ENCODE measurements at regions not wholly inside any gene's neighbourhood (a gene's known extent, or its start where the extent isn't known, plus 50 kb on each side); places are given as distances from the start of the nearest gene placed in this dataset.
A peak's percentile ranks its signal among the peaks of the same experiment; 100 is the strongest.
"Not testable (repeated sequence)": the region's sequence is repeated elsewhere in the genome, so short reads cannot be mapped to it uniquely, and the experiment has no call there.

- DNase-seq = no peak
Observed at GRCh38 chr2:160550048-160550447, 56.4 kb upstream of the RBMS1 start.

- DNase-seq = peak; percentile 37
Observed at GRCh38 chr2:160551259-160551658, 57.7 kb upstream of the RBMS1 start.

DNA sequence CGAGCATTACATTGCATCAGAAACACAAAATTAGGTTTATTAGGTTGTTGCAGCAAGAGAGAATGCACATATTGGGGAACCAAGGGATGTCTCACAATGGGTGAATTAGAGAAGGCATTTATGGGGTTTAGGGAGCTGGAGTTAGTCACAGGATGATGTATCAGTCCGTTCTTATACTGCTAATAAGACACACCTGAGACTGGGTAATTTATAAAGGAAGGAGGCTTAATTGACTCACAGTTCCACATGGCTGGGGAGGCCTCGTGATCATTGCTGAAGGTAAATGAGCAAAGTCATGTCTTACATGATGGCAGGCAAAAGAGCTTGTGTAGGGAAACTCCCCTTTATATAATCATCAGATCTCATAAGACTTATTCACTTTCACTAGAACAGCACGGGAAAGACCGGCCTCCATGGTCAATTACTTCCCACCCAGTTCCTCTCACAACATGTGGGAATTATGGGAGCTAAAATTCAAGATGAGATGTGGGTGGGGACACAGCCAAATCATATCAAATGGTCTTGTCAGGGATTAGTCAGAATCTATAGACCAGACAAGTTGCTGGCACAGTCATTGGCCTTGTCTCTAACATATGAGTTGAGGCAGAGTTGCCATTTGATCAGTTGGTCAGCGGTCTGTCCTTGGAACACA is 61.9 kb upstream of the RBMS1 start:
- no peak for DNase-seq

DNA sequence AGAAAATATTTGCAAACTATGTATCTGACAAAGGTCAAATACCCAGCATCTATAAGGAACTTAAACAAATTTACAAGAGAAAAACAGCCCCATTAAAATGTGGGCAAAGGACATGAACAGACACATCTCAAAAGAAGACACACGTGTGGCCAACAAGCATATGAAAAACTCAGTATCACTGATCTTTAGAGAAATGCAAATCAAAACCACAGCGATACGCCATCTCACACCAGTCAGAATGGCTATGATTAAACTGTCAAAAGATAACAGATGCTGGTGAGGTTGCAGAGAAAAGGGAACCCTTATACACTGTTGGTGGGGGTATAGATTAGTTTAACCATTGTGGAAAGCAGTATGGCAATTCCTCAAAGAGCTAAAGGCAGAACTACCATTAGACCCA is 64.3 kb upstream of the RBMS1 start:
- DNase-seq = peak; percentile 50

GRCh38 chr2:160558531-160558930 is 64.9 kb upstream of the RBMS1 start:
- DNase-seq = no peak

DNA sequence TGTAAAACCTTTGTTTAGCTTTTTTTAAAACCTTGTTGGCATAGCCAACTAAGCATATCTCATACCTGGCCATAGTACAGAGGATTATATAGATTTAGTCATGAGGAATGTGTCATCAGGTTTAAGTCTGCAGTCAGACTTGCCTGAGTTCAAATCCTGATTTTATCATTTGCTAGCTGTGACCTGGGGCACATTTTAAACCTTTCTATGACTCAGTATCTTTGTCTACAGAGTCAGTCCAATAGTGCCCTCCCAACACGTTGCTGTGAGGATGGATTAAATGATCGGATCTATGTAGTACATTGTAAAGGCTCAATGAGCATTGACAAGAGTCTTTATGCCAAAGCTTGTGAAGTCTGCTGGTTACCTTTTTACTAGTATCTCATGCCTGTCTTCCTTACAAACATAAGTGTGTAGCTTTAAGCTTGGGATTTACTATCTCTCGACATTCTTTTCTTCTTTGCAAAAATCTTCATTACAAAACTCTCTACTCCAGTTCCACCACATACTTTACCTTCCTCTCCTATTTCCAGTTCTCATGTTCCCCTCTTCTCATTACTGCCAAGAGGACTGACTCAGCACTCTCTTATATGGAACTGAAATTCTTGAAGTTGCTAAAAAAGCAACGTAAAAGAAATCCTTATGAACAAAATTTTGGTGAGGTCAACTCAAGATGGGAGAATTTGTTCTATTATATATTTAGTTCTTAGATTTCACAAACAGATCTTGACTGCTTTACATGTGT is 68.1 kb upstream of the RBMS1 start:
- DNase-seq = peak; percentile 25

DNA sequence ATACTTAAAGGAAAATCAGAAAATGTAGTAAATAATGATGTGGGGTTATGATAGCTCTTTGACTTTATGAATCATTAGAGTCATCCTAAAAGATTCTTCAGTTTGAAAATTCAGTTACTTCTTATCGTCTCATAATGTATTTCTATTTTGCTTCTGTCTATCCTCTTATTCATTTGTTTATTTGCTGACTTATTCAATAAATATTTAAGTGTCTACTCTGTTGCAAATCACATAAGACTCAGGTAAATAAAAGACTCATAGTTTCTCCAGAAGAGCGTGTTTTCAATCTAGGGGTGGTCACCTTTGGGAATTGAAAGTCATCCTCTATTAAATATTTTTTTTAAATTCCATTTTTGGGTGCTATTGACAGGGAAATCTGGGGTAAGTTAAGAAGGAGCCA is 69.1 kb upstream of the RBMS1 start:
- no peak for DNase-seq

DNA sequence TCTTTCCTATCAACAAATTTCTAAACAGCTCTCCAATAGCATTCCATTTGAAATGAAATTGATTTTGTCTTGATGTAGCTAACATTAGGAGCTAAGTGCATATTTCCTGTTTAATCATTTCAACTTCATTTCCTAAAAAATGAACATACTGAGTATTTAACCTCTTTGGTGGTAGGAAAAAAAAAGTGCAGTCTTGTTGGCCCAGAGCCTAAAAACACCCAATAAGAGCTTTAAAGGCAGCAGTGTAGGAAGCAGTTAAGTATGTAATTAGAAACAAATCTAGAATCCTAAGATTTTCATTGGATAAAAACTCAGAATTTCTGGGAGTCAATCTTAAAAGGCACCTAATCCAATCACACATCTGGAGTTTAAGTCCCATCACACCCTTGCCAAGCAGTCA is 71.0 kb upstream of the RBMS1 start:
- no peak for DNase-seq

DNA sequence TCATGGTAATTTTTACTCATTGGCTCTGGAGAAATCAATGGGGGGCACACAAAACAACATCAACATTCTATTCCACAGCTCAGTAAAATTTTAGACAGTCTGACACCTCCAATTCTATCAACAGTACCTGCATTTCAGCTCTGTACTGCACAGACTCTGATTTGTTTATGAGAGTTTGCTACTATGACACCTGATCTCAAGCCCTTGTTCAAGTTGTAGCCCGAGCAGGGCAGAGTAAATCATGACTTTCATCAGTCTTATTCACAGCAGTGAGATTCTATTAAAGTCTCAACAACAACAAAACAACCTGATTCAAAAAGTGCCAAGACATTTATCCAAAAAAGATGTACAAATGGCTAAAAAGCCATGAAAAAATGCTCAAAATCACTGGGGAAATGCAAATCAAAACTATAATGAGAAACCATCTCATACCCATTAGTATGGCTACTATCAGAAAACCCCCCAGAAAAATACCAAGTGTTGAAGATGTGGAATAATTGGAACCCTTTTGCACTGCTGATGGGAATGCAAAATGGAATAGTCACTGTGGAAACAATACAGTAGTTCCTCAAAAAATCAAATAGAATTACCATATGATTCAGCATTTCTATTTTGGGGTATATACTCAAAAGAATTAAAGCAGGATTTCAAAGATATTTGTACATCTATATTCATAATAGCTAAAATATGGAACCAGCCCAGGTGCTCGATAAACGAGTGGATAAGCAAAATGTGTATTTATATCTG is 71.7 kb upstream of the RBMS1 start:
- no peak for DNase-seq

DNA sequence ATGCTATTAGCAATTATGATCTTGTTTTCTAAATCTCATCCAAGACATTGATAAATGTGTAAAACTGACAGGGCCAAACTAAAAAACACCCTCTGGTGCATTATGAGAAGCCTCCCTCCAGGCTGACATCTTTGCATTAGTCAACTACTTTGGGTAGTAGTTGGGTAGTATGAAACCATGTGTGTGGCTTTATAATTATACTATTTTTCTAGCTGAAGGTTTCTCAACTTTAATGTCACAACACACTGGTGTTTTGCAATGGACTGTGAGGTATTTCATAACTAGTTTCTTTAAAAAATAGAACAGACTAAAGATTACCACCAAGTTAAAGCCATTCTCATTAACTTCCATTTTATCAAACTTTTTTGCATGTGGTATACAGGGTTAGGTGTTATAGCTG is 73.1 kb upstream of the RBMS1 start:
- peak; percentile 64 for DNase-seq

- DNase-seq = no peak
Observed at GRCh38 chr2:160568856-160569255, 75.2 kb upstream of the RBMS1 start.

- peak; percentile 24 for DNase-seq
Observed at GRCh38 chr2:160570376-160570775, 76.8 kb upstream of the RBMS1 start.

DNA sequence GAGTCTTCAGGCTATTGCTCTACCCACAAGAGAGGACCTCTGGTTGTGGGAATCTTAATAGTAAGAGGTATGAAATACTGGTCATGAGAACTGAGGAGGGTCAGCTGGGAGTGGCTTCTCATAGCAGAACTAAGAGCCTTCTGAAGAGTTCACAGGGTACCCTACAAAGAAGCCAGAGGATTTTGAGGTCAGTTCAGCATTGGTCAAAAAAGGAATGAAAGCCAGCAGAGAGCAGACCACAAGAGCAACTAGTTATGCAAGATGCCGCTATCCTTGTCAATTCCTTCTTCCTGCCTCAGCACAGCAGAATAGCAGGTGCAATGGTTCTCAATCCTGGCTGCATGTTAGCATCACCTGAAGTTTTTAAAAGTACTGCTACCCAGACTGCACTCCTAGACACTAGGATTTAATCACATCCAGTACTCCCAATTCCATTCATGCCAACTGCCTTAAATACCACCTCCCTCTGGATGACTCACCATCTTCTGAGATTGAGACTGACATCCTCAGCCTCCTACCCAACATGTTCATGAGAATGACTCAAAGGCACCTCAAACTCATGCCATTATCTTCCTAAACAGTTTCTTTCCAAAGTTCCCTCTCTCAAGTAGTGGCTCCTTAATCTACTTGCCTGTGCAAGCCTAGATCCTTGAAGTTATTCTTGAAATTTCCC is 81.0 kb upstream of the RBMS1 start:
- no peak for DNase-seq

DNA sequence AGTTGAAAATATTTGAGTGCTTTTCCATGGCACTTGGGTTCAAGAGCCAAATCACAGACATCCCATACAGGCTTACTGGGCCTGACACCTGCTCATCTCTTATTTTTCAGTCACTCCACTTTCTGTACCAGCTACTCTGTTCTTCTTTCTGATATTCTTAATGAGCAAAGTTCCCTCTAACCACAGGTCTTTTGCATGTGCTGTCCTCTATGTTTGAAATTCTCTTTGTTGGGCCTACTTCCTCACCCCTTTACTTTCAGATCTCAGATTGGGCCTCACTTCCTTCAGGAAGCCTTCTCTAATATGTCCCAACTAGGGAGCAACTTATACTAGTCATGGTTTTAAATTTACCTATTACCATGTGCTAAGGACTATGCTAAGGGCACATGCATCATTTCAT is 81.8 kb upstream of the RBMS1 start:
- DNase-seq = no peak

DNA sequence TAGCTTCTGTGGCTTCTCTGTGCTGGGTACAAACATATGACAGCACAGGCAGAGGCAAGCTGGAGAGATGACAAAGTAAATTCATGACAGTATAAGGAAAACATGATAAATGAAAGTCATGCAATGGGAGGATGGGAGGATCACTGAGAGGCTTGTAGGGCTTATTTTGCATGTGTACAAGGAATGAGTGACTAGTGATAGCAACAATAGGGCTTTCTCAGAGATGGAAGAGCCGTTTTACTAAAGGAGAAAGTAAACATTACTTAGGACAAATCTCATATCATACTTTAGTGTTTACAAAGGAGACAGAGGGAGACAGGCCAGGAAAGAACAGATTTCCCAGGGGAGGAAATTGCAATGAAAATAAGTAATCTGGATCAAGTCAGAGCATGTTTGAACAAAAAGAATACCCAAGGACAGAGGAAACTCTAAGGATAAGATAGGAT is 82.5 kb upstream of the RBMS1 start:
- no peak for DNase-seq

- DNase-seq = not testable (repeated sequence)
Observed at GRCh38 chr2:160577081-160577480, 83.5 kb upstream of the RBMS1 start.

DNA sequence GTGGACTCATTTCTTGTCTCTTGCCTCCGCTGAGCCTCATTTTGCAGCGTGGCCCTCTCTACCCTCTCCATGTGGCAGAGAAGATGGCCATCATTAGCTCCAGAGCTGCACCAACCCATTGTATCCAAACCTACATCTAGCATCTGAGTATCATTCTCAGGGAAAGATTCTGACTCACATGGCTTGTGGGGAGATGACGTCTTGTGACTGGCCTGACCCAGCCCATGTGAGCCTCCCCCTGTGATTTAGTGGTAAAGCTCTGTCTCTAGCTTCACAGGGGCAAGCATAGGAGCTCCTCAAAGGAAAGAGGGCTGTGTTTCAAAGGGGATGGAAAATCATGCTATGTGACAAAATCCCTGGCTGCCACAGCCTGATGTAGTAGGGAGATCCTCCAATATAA is 87.4 kb upstream of the RBMS1 start:
- DNase-seq = no peak

DNA sequence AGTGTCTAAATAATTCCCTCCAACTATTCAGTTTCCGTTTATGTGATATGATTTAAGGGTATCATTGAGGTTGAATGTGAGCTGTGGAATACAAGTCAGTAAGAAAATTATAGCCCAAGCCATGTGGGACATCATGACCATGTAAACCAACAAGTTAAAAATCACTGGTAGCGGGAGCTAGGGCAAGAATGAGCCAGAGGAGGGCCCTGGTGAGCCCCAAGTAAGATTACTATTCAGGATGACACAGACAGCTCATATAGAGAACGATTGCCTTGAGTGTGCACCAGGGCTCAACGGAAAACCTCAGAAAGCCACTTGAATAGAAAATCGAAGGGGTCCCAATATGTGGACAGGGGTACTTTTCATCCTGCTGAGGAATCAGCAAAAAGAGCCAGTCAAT is 87.8 kb upstream of the RBMS1 start:
- no peak for DNase-seq

DNA sequence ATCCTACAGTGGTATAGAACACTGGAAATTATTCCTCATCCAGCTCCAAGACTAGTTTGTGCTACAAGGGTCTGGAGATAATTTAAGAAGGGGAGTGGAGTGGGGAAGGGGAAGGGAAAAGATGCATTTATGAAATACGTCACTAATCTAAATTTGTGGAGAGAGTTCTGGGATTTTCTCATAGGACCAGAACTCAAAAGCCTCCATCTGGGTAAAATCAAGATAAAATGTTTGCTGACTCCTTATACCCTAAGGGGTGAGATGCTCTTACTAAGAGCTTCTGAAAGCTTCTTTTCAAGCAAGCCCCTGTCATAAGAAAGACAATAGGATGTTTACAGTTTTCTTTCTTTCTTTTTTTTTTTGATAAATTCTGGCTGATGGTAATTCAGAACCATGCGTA is 88.5 kb upstream of the RBMS1 start:
- no peak for DNase-seq

GRCh38 chr2:160582490-160583145 is 89.0 kb upstream of the RBMS1 start:
- DNase-seq = no peak

- DNase-seq = no peak
Observed at GRCh38 chr2:160583146-160583535, 89.5 kb upstream of the RBMS1 start.

- DNase-seq = no peak
Observed at GRCh38 chr2:160583813-160584537, 90.4 kb upstream of the RBMS1 start.

Data from hematopoietic multipotent progenitor cell treated with erythropoietin and hydrocortisone succinate and interleukin-3 and kit ligand, for 6 days (in vitro differentiated cells).